PC-9 (cell line): ENCODE measurements at regions not wholly inside any gene's neighbourhood (a gene's known extent, or its start where the extent isn't known, plus 50 kb on each side); places are given as distances from the start of the nearest gene placed in this dataset.
A peak's percentile ranks its signal among the peaks of the same experiment; 100 is the strongest.

ENCODE experiments used
- BruUV-seq: library from RNA; stranded (reverse); fragments of 400-500 nt; replicated peaks from 2 replicates; lab custom pipeline; 2021; lab: Mats Ljungman, UMichigan
- CTCF ChIA-PET: fragments of 300-600 bp; sonication (Branson Sonifier 250); formaldehyde crosslinking; loops from one replicate; lab custom pipeline; 2022; ENCODE audit warnings: antibody characterized with exemption; lab: Charles Lee
- POLR2A ChIA-PET: fragments of 300-600 bp; sonication (Branson Sonifier 250); formaldehyde crosslinking; loops from one replicate; lab custom pipeline; 2022; ENCODE audit warnings: antibody characterized with exemption; ENCODE audit not compliant: unreplicated experiment; lab: Charles Lee
- DNase-seq, 2 experiments: peaks; one replicate each; pipeline versions ENCODE4 v3.0.0 to v3.0.0-alpha.2; 2015 to 2022; ENCODE audit warnings: mixed read lengths in 1 of 2
- H2AFZ ChIP-seq: fragments of 200-600 bp; sonication (generic); 2 replicates; pipeline ENCODE4 v1.8.1; 2017; ENCODE audit warnings: antibody characterized with exemption
- H3F3A ChIP-seq: fragments of 200-600 bp; sonication (generic); 2 replicates; pipeline ENCODE4 v1.8.1; 2017; ENCODE audit warnings: antibody characterized with exemption, mild to moderate bottlenecking, low read depth; ENCODE audit not compliant: insufficient read depth
- H3K27ac ChIP-seq: fragments of 200-600 bp; sonication (generic); 2 replicates; pipeline ENCODE4 v1.6.1; 2016; ENCODE audit warnings: mixed run types
- H3K27me3 ChIP-seq: fragments of 200-600 bp; sonication (generic); 2 replicates; pipeline ENCODE4 v1.6.1; 2016; ENCODE audit warnings: low read depth, mixed run types; ENCODE audit not compliant: insufficient read depth
- H3K36me3 ChIP-seq: fragments of 200-600 bp; sonication (generic); 2 replicates; pipeline ENCODE4 v1.6.1; 2016; ENCODE audit warnings: low read depth, mixed run types
- H3K4me1 ChIP-seq: fragments of 200-600 bp; sonication (generic); replicated peaks from 2 replicates; pipeline ENCODE4 v1.6.1; 2016; ENCODE audit warnings: mixed run types; ENCODE audit not compliant: insufficient read depth
- H3K4me2 ChIP-seq: fragments of 200-600 bp; sonication (generic); 2 replicates; pipeline ENCODE4 v1.6.1; 2017; ENCODE audit warnings: mixed run types
- H3K4me3 ChIP-seq: fragments of 200-600 bp; sonication (generic); 2 replicates; pipeline ENCODE4 v1.6.1; 2016; ENCODE audit warnings: mixed run types
- H3K79me2 ChIP-seq: fragments of 200-600 bp; sonication (generic); 2 replicates; pipeline ENCODE4 v1.6.1; 2017; ENCODE audit warnings: low read depth, mixed run types
- H3K9me2 ChIP-seq: fragments of 200-600 bp; sonication (generic); 2 replicates; pipeline ENCODE4 v1.8.1; 2017; ENCODE audit warnings: mild to moderate bottlenecking; ENCODE audit not compliant: insufficient read depth
- H3K9me3 ChIP-seq: fragments of 200-600 bp; sonication (generic); 2 replicates; pipeline ENCODE4 v1.8.1; 2016; ENCODE audit warnings: low read depth; ENCODE audit not compliant: insufficient read depth
- H4K20me1 ChIP-seq: fragments of 200-600 bp; sonication (generic); 2 replicates; pipeline ENCODE4 v1.8.1; 2017; ENCODE audit not compliant: insufficient read depth
- CTCF ChIP-seq: fragments of 200-600 bp; sonication (generic); conservative IDR thresholded peaks from 2 replicates; pipeline ENCODE4 v1.6.1; 2017; ENCODE audit warnings: mixed run types, antibody characterized with exemption, mild to moderate bottlenecking, moderate library complexity
- EZH2 ChIP-seq: fragments of 200-600 bp; sonication (generic); IDR thresholded peaks from 2 replicates; pipeline ENCODE4 v1.8.0; 2017; ENCODE audit warnings: antibody characterized with exemption, low read depth
- intact Hi-C: fragments of 100-400 bp; cut with micrococcal nuclease; formaldehyde crosslinking; loops from one replicate; pipeline ENCODE4 v1.10.0; 2022; ENCODE audit not compliant: unreplicated experiment

DNA sequence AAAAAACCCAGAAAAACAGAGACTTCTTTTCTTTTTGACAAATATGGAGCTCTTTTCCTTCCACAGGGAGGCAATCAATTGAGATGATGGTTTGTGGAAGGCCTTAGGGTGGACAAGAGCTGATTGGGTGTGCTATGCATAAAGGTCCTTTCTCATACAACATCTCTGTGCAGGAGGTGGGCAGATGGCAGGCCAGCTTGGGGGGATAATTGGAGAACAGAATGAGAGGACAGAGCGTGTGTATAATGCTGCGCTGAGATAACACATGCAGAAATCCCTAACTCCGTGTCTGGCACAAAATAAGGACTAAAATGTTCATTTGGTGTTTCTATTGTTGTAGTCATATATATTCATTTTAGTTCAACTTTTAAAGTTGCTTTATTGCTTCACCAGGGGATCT is 159.0 kb upstream of the MEF2C start:
- CTCF ChIA-PET = interaction anchor here (0.6 kb wide), 1 partner anchor 205 kb away, joined by 8 read pairs; no protein-coding TSS in a partner anchor
- H3K4me3 ChIP-seq = no peak overlapping the region
- no peaks in the 10 kb centered on the region for H3K36me3 ChIP-seq
- H3K4me2 ChIP-seq = no peak overlapping the region
- intact Hi-C loops = no loop called here
- H3K27me3 ChIP-seq = no peaks in the 10 kb centered on the region
- no peak for DNase-seq
- H3K4me1 ChIP-seq = peaks cover 9% of the 10 kb centered on the region
- no peaks in the 10 kb centered on the region for H3K79me2 ChIP-seq
- peaks cover 5% of the 10 kb centered on the region; the same call in 1 of the 2 replicates for H3K9me3 ChIP-seq
- no TSS peak for BruUV-seq
- no peaks in the 10 kb centered on the region for H4K20me1 ChIP-seq
- no peak overlapping the region for H3K27ac ChIP-seq
- POLR2A ChIA-PET = interaction anchor here (0.6 kb wide), 1 partner anchor 13 kb away, joined by 6 read pairs; no protein-coding TSS in a partner anchor
- TF ChIP-seq EZH2 (no peak), CTCF (no peak)
- no peaks in the 10 kb centered on the region for H3K9me2 ChIP-seq
- no peak overlapping the region for H2AFZ ChIP-seq
- peaks cover 8% of the 10 kb centered on the region; the same call in 1 of the 2 replicates for H3F3A ChIP-seq

DNA sequence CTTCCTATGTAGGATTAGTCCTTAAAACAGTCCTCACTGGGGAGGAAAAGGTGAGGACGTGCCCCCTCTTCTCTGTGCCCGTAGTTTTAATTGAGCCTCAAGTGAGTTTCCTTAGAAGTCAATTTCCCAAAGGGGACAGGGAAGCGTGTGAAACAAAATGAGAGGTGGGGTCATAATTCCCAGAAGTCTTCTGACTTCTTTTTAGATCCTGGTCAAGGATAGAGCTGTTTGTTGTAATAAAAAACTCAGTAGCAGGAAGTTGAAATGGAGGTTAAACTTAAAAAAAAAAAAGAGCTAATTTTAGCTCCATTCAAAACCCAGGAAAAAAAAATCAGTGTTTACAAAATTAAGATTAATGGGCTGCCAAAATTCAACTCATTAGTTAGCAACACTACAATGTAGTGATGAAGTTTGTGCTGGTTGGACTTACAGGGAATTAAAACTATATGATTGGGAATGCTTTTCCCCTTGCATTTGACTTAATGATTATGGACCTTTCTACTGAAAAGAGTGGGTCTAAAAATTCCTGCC is 158.3 kb upstream of the MEF2C start:
- Histone ChIP-seq H3K4me3 (no peak overlapping the region), H2AFZ (no peak overlapping the region), H4K20me1 (no peaks in the 10 kb centered on the region), H3K4me1 (peaks cover 14% of the 10 kb centered on the region), H3K27ac (no peak overlapping the region), H3K36me3 (no peaks in the 10 kb centered on the region), H3K4me2 (no peak overlapping the region), H3K27me3 (no peaks in the 10 kb centered on the region), H3K9me2 (no peaks in the 10 kb centered on the region), H3K9me3 (peaks cover 5% of the 10 kb centered on the region; the same call in 1 of the 2 replicates), H3F3A (peaks cover 14% of the 10 kb centered on the region; the same call in 1 of the 2 replicates), H3K79me2 (no peaks in the 10 kb centered on the region)
- ChIA-PET CTCF (no interaction called here), POLR2A (no interaction called here)
- BruUV-seq = no TSS peak
- intact Hi-C loops = no loop called here
- no peak for DNase-seq
- TF ChIP-seq EZH2 (no peak), CTCF (no peak)

GRCh38 chr5:89036704-89037489 is 153.9 kb upstream of the MEF2C start:
- BruUV-seq = no TSS peak
- intact Hi-C loops = loop anchor here (5.0 kb wide), 1 partner anchor 250 kb away; no protein-coding TSS in a partner anchor

More at GRCh38 chr5:89036704-89037489, 153.9 kb upstream of the MEF2C start:
- Histone ChIP-seq H4K20me1 (no peaks in the 10 kb centered on the region), H3K79me2 (no peaks in the 10 kb centered on the region), H3K4me3 (no peak overlapping the region), H3K4me1 (peaks cover 15% of the 10 kb centered on the region), H3K36me3 (no peaks in the 10 kb centered on the region), H3K27me3 (no peaks in the 10 kb centered on the region), H3K9me3 (0 out of 2 replicates have a peak, but pooled peaks cover 5% of the 10 kb centered on the region), H3K27ac (peak overlapping the region; percentile 59), H2AFZ (peak overlapping the region; percentile 12; the same call in 1 of the 2 replicates), H3K4me2 (0 out of 2 replicates have a peak overlapping the region, but pooled peaks have one; percentile 13), H3K9me2 (no peaks in the 10 kb centered on the region), H3F3A (peaks cover 18% of the 10 kb centered on the region; the same call in 1 of the 2 replicates)
- peak; percentile 50 to 68 for DNase-seq
- ChIA-PET POLR2A (no interaction called here), CTCF (no interaction called here)
- TF ChIP-seq EZH2 = no peak
- TF ChIP-seq CTCF = no peak
